ENCODE measurements at regions not wholly inside any gene's neighbourhood (a gene's known extent, or its start where the extent isn't known, plus 50 kb on each side); places are given as distances from the start of the nearest gene placed in this dataset.

- no peak overlapping the region for H3K4me3 ChIP-seq (ENCODE audit: control insufficient read depth, low read depth, low read length)
- TF ChIP-seq CTCF (conservative IDR thresholded peaks at IDR 0.05; ENCODE audit: control insufficient read depth, insufficient read depth, low read depth, low read length) = no peak
- peak; percentile 42 for DNase-seq (ENCODE audit: low read depth)
These were observed 365.6 kb upstream of the UBE2E3 start for GRCh38 chr2:180614776-180615175.

- no peak for TF ChIP-seq CTCF (conservative IDR thresholded peaks at IDR 0.05; ENCODE audit: control insufficient read depth, insufficient read depth, low read depth, low read length)
These were observed 370.6 kb upstream of the UBE2E3 start for GRCh38 chr2:180609626-180610340.

GRCh38 chr2:180607514-180608049, 372.8 kb upstream of the UBE2E3 start:
- H3K4me3 ChIP-seq (ENCODE audit: control insufficient read depth, low read depth, low read length) = no peak overlapping the region
- DNase-seq (ENCODE audit: low read depth) = no peak
- no peak for TF ChIP-seq CTCF (conservative IDR thresholded peaks at IDR 0.05; ENCODE audit: control insufficient read depth, insufficient read depth, low read depth, low read length)

More at GRCh38 chr2:180609626-180610340, 370.6 kb upstream of the UBE2E3 start:
- DNase-seq (ENCODE audit: low read depth) = no peak
- H3K4me3 ChIP-seq (ENCODE audit: control insufficient read depth, low read depth, low read length) = no peak overlapping the region

DNA sequence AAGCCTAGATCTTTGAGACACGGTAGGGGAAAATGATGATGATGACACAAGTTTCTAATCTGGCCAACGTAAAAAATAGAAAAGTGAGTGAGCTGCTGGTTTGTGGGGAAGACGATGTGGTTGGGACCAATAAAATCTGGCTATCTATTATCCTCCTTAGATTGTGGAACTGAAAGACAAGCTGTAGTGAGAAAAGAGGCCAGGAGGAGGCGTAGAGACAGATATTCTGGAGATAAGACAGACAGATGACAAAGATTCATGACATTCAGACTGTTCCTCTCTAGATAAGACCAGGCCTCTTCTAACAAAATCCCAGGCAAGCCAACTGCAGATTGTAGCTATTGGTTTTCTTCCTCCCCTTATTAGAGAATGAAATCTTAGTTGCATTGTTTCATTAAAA, 376.3 kb upstream of the UBE2E3 start:
- H3K4me3 ChIP-seq (ENCODE audit: control insufficient read depth, low read depth, low read length) = no peak overlapping the region
- peak; percentile 38 for TF ChIP-seq CTCF (conservative IDR thresholded peaks at IDR 0.05; ENCODE audit: control insufficient read depth, insufficient read depth, low read depth, low read length)
- DNase-seq (ENCODE audit: low read depth) = peak; percentile 32

GRCh38 chr2:180601016-180601415, 379.4 kb upstream of the UBE2E3 start:
- TF ChIP-seq CTCF (conservative IDR thresholded peaks at IDR 0.05; ENCODE audit: control insufficient read depth, insufficient read depth, low read depth, low read length) = no peak
- no peak overlapping the region for H3K4me3 ChIP-seq (ENCODE audit: control insufficient read depth, low read depth, low read length)
- no peak for DNase-seq (ENCODE audit: low read depth)

DNA sequence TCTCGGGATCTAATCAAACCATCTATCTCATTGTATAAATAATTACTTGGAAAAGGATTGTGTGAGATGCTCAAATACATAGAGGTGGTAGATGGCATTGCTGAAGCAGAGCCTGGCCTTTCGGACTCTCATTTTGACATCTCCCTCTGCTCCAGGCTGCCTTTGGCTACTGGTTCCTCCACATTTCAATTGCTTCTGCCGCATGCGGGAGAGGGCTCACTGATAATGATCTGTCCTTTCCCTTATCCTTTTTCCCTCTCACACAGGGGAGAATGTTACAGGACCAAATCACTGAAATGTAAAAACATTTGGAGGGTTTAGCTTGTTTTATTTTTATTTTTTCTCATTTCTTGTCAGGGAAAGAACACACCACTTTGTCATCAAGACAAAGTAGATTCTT, 380.6 kb upstream of the UBE2E3 start:
- DNase-seq (ENCODE audit: low read depth) = no peak
- TF ChIP-seq CTCF (conservative IDR thresholded peaks at IDR 0.05; ENCODE audit: control insufficient read depth, insufficient read depth, low read depth, low read length) = no peak
- H3K4me3 ChIP-seq (ENCODE audit: control insufficient read depth, low read depth, low read length) = no peak overlapping the region
